DMS 273 (cell line): ENCODE measurements at regions not wholly inside any gene's neighbourhood (a gene's known extent, or its start where the extent isn't known, plus 50 kb on each side); places are given as distances from the start of the nearest gene placed in this dataset.
"Not testable (repeated sequence)": the region's sequence is repeated elsewhere in the genome, so short reads cannot be mapped to it uniquely, and the experiment has no call there.

Experiments
- DNase-seq: peaks from one replicate; lab custom pipeline; 2025; ENCODE audit not compliant: unreplicated experiment; lab: John Stamatoyannopoulos, UW

DNA sequence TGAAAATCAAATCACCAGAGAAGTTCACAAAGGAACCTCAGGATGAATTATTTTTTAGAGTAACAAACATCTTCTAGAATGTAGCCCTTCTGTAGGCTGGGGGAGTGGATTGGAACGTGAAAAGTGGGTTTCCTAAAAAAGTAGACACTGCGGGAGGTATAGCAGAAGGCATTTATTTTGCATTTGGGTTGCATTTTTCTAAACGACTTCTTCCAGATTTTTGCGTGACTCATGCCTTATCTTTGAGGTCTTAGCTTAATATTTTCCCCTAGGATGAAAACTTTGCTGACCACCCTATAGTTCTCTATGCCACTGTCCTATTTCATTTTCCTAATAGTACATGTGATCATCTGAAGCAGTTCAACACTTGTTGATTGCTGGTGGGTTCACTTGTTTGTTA lies 112.7 kb upstream of the JCAD start:
- DNase-seq, result no peak

DNA sequence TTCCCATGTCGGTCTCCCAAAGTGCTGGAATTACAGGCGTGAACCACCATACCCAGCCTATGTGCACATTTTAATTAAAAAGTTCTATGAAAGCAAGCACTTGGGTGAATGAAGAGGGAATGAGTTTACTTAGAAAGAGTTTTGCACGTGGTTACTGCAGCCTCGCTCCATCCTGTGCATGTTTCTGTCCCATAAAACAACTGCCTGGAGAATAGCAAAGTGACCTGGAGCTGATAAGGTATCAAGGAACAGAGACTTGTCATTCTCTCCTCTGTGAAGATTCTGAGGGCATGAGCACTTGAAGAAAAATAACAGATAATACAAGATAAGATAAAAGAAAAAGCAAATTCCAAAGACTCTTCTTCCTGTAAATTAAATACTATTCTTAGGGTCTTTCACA lies 112.2 kb upstream of the JCAD start:
- no peak for DNase-seq

- no peak for DNase-seq
Observed at GRCh38 chr10:30170814-30171213, 111.4 kb upstream of the JCAD start.

- DNase-seq, result no peak
Observed at GRCh38 chr10:30170146-30170545, 110.8 kb upstream of the JCAD start.

- no peak for DNase-seq
Observed at GRCh38 chr10:30169342-30169741, 110.0 kb upstream of the JCAD start.

DNA sequence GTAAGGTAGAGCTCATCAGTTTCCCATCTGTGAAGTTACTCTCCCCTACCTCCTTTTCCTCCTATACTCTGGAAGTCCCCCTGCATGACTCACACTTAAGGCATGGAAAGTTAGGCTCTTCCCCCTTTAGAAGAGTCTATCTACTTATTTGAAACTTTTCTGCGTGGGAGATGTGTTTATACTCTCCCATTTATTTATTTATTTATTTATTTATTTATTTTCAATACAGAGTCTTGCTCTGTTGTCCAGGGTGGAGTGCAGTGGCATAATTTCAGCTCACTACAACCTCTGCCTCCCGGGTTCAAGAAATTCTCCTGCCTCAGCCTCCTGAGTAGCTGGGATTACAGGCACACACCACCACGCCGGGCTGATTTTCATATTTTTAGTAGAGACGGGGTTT lies 107.5 kb upstream of the JCAD start:
- no peak for DNase-seq

- not testable (repeated sequence) for DNase-seq
Observed at GRCh38 chr10:30163410-30163809, 104.0 kb upstream of the JCAD start.

DNA sequence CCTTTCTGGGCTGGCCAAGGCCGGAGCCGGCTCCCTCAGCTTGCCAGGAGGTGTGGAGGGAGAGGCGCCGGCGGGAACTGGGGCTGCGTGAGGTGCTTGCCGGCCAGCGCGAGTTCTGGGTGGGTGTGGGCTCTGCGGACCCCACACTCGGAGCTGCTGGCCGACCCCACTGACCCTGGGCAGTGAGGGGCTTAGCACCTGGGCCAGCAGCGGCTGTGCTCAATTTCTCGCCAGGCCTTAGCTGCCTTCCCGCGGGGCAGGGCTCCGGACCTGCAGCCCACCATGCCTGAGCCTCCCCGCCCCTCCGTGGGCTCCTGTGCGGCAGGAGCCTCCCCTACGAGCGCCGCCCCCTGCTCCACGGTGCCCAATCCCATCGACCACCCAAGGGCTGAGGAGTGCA lies 103.4 kb upstream of the JCAD start:
- DNase-seq, result not testable (repeated sequence)

- no peak for DNase-seq
Observed at GRCh38 chr10:30160271-30160982, 101.0 kb upstream of the JCAD start.

DNA sequence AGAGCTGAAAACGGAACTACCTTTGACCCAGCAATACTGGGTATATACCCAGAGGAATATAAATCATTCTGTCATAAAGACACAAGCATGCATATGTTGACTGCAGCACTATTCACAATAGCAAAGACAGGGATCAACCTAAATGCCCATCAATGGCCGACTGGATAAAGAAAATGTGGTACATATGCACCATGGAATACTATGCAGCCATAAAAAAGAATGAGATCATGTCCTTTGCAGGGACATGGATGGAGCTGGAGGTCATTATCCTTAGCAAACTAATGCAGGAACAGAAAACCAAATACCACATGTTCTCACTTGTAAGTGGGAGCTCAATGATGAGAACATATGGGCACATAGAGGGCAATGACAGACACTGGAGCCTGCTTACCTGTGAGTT lies 100.2 kb upstream of the JCAD start:
- DNase-seq, result not testable (repeated sequence)

- no peak for DNase-seq
Observed at GRCh38 chr10:30158325-30158960, 99.1 kb upstream of the JCAD start.

DNA sequence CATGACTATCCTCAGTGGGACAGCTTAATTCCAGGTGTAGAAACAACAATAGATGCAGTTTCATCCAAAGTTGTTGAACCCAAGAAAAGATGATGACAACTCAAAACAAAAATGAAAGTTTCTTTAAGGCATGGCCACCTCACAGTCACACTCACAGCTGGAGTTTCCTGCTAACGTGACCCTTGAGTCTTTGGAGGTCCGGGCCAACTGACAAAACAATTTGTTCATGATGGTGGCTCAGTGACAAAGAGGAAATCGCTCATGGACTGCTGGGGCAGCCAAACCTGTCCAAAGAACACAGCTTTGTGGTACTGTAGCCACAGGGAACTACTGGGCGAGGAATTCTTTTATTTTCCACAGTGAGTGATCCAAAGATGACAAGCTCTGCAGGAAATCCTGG lies 96.0 kb upstream of the JCAD start:
- DNase-seq, result no peak

- no peak for DNase-seq
Observed at GRCh38 chr10:30154561-30154960, 95.2 kb upstream of the JCAD start.

DNA sequence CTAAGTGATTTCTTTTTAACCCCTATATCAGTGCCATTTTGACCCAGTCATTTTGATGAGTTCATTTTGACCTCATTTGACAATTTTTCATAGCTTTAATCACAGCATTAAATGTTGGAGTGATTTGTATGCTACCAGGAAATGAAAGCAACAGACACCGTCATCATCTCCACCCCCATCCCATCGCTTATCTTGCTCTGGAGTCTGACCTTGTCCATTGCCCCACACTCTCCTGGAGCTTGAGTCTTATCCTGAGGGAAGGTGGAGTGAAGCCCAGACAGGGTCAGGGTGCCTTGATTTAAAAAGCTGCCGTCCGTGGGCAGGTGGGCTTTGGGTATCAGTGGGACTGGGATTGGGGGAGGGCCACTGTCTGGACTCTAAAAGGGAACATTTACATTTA lies 94.7 kb upstream of the JCAD start:
- no peak for DNase-seq

DNA sequence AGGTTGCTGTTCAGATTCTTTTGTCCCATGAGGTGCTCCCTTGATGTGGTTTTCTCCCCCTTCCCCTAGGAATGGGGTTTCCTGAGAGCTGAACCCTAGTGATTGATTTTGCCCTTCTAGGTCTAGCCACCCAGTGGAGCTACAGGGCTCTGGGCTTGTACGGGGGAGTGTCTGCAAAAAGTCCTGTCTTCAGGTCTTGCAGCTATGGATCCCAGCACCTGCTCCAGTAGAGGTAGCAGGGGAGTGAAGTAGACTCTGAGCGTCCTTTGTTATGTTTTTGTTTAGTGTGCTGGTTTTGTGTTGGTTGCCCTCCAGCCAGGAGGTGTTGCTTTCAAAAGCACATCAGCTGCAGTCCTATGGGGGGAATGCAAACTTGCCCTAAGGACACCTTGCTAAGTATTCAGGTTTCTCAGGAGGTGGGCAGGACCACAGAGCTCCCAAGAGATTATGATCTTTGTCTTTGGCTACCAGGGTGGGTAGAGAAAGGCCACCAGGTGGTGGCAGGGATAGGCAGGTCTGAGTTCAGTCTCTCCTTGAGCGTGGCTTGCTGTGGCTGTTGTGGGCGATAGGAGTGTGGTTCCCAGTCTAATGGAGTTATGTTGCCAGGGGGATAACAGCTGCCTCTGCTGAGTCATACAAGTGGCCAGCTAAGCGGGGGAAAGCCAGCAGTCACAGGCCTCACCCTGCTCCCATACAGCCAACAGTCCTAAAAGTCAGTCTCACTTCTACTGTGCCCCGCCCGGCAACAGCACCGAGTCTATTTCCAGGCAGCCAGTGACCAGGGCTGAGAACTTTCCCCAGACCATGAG lies 92.4 kb upstream of the JCAD start:
- DNase-seq, result peak; percentile 20

DNA sequence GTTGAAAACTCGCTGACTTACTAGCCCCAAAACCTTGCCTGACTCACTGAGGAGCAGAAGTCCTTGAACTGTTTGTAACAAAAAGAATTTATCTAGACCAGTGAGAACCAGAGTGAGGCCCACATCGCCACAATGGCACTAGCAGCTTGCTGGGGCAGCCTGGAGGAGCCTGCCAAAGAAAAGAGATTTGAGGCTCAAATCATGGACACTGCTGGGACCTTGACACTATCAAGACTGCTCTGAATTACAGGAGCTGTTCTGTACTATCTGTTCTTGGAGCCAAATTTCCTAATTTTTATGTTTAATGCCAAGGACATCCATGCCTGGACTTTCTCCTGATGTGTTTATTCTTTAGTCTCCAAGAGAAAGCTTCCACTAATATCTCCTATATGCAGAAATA lies 82.0 kb upstream of the JCAD start:
- DNase-seq, result no peak

DNA sequence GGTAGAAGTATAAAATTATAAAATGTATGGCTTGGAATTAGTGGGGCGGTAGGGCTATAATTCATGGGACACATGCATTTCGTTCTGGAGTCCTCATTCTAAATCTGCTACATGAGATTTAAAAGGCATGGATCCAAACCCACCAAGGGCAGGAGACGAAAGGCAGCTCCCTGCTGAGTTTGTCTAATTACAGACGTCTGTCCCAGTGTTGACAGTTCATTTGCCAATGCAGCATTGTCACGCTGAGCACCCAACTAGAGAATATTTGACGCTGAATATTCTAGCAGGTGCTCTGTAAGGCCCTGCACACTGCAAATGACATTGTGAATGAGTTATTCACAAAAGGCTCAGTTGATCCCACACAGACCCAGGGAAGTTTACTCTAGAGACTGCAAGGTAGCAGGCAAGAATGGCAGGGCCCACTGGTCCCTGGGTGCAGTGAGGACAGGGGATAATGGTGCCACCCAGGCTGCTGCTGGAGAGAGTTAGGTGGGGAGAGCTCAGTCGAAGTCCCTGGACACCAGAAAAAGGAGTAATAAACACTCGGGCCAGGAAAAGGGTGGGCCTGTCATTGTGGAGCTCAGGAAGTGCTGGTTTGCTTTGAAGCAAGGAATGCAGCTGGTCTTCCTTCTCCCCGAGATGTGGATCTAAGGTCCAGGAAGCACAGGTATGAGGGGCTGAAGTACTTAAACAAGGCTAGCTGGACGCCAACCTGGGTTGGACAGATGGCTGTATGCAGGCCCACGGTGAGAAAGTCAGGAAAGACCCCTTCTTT lies 75.0 kb upstream of the JCAD start:
- DNase-seq, result peak; percentile 10

GRCh38 chr10:30133198-30133597 lies 73.8 kb upstream of the JCAD start:
- DNase-seq, result no peak

- not testable (repeated sequence) for DNase-seq
Observed at GRCh38 chr10:30131369-30131768, 72.0 kb upstream of the JCAD start.

GRCh38 chr10:30129326-30129725 lies 69.9 kb upstream of the JCAD start:
- DNase-seq, result not testable (repeated sequence)

DNA sequence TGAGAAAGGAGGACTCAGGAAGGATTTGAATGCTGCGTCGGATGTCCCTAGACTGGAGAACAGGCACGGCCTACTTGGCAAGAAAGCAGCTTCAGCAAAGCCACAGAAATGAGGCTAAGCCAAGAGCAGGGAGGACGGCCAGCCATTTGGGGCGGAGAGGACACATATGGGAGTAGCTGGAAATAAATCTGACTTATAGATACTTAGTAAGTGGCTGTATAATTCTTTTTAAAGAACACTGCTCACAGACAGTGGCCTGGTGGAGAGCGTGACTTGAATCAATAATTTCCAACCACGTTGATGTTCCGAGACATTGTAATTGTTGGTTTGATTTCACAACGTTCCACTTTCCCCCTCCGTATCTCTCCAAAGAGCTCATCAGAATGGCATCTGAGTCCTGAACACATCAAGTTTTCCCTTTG lies 67.7 kb upstream of the JCAD start:
- no peak for DNase-seq
